ENCODE measurements at regions not wholly inside any gene's neighbourhood (a gene's known extent, or its start where the extent isn't known, plus 50 kb on each side); places are given as distances from the start of the nearest gene placed in this dataset.

GRCh38 chr4:23613782-23614181 is 276.1 kb downstream of the PPARGC1A start:
- TF ChIP-seq POLR2A (IDR thresholded peaks at IDR 0.05; ENCODE audit: low read length): no peak
- no peak for TF ChIP-seq GATA1 (IDR thresholded peaks at IDR 0.05; ENCODE audit: low read depth, low read length)

Measured in erythroblast (primary cell).